Thyroid gland (tissue), 4 donors: ENCODE measurements at regions not wholly inside any gene's neighbourhood (a gene's known extent, or its start where the extent isn't known, plus 50 kb on each side); places are given as distances from the start of the nearest gene placed in this dataset.

Source experiments
- POLR2A ChIP-seq, 2 donors: fragments of 450-650 bp; IDR thresholded peaks; one replicate each; pipeline ENCODE4 v1.6.1; 2017; ENCODE audit warnings: antibody characterized with exemption in 2 of 2, mild to moderate bottlenecking in 2 of 2, moderate library complexity in 1 of 2
- TF ChIP-seq, protein P1 (sequence below), 6 experiments: fragments of 200-600 bp in 3 of 6; fragments of 450-650 bp in 3 of 6; sonication (generic) in 3 of 6; IDR thresholded peaks; one replicate each; pipeline ENCODE4 v1.5.1; 2016 to 2019; ENCODE audit warnings: antibody characterized with exemption in 6 of 6, mild to moderate bottlenecking in 2 of 6, inconsistent platforms in 1 of 6, moderate library complexity in 1 of 6

DNA sequence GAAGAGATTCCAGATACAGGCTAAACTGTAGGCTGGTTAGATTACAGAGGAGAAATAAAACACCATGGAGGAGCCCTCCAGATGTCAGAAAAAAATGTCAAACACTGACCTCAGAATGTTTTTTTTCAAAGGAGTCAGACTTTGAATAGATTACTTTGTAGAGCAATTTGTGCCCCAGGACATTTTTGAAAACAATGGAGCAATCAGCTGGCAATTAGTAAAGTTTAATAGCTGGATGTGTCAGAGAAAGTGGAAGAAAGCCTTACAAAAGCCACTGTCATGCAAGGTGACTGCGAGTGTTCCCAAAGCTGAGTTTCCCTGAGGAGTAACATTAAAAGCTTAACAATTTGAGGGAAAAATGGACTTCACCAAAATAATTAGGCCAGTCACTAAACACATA, 417.8 kb upstream of the CTNND2 start:
- TF ChIP-seq, protein P1, sequence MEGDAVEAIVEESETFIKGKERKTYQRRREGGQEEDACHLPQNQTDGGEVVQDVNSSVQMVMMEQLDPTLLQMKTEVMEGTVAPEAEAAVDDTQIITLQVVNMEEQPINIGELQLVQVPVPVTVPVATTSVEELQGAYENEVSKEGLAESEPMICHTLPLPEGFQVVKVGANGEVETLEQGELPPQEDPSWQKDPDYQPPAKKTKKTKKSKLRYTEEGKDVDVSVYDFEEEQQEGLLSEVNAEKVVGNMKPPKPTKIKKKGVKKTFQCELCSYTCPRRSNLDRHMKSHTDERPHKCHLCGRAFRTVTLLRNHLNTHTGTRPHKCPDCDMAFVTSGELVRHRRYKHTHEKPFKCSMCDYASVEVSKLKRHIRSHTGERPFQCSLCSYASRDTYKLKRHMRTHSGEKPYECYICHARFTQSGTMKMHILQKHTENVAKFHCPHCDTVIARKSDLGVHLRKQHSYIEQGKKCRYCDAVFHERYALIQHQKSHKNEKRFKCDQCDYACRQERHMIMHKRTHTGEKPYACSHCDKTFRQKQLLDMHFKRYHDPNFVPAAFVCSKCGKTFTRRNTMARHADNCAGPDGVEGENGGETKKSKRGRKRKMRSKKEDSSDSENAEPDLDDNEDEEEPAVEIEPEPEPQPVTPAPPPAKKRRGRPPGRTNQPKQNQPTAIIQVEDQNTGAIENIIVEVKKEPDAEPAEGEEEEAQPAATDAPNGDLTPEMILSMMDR (IDR thresholded peaks at IDR 0.05): no peak
- no peak for TF ChIP-seq POLR2A (IDR thresholded peaks at IDR 0.05)
